Left renal cortex interstitium (tissue), 4 donors: ENCODE measurements at regions not wholly inside any gene's neighbourhood (a gene's known extent, or its start where the extent isn't known, plus 50 kb on each side); places are given as distances from the start of the nearest gene placed in this dataset.
"Not testable (repeated sequence)": the region's sequence is repeated elsewhere in the genome, so short reads cannot be mapped to it uniquely, and the experiment has no call there.

Source experiments
- DNase-seq, 4 donors: peaks; one replicate each; pipeline ENCODE4 v3.0.0-alpha.2; 2013; ENCODE audit warnings: low read depth in 4 of 4, low spot score in 2 of 4, missing footprints in 1 of 4

DNA sequence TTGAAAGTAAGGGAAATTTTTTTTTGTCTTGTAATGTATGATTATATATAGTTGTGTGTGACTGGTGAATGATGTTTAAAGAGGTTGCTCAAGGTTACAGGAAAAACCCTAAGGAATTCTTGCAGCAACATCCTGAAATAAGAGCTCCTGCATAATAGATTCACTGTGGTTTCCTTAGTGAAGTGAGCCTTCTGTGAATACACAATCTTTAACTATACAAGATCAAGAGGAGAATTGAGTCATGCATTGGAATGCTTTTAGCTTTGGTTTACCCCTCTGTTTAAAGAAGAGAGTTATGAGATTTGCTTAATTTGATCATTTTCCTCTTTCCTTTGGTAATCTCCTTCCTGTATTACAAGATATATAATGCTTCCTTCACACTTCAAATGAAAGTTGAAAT lies 141.6 kb upstream of the EYA4 start:
- DNase-seq, result no peak

GRCh38 chr6:133100865-133101264 lies 140.3 kb upstream of the EYA4 start:
- DNase-seq, result no peak

DNA sequence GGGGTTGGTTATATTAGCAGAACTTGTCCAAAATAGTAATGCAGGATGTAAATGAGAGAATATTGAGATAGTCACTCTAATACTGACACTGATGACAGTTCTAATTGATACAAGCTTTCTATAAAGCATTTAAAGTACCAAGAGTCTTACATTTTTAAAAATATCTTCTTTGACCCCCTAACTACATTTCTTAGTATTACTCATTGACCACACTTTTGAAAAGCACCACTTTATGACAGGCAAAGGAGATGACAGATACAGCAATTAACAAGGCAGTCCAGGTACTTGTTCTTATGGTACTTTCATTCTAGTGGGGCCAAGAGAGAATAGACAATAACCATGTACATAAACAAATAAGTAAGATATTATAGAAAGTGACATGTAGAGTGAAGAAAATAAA lies 139.4 kb upstream of the EYA4 start:
- DNase-seq, result no peak

DNA sequence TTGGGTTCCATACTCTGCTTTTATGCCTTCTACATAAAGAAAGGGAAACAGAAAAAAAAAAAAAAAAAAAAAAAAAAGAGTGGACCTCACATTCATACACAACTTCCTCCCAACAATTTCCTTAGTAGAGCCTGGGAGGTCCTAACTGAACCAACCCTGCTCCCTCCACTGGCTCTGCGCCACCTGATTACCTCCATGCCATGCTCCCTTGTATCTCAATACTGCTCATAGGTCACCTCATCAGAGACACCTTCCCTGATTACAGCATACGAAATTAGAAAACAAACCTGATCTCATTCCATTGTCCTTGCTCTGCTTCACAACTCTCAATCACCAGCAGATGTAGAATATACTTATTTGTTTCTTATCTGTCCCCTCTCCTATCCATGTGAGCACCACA lies 134.2 kb upstream of the EYA4 start:
- no peak for DNase-seq

GRCh38 chr6:133108419-133108818 lies 132.7 kb upstream of the EYA4 start:
- DNase-seq, result no peak

DNA sequence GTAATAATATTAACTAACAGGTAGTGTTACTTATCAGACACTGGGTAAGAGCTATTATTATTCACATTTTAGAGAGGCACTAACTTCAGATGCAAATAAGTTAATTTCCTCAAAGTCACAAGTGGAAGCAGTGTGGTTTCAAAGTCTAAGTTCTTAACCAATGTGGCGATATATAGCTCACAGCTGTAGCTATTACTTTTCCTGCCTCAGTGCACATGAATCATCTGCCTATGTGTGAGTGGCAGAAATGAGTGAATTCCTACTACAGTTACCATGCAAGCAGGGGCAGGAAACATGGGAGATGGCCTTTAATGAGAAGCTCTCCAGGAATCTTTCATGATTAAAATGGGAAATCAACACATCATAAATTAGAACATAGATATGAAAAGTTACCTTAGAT lies 126.2 kb upstream of the EYA4 start:
- DNase-seq, result no peak

- DNase-seq, result no peak
Observed at GRCh38 chr6:133115946-133116345, 125.2 kb upstream of the EYA4 start.

DNA sequence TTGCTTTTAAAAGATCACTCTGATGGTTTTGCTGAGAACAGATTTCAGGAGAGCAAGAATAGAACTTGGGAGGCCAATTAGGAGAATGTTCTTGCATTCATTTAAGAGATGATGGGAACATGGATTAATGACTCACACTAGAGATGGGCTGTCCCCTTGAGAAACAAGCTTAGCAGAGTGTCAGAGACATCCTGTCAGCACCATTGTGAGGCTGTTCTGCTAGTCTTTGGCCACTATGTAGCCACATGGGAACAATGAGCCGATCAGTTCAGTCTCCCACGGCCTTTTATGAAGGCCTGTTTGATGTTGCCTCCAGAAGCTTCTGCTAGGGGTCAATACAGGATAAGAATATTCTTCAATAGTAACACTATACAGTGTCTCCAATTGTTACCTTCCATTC lies 113.0 kb upstream of the EYA4 start:
- no peak for DNase-seq

DNA sequence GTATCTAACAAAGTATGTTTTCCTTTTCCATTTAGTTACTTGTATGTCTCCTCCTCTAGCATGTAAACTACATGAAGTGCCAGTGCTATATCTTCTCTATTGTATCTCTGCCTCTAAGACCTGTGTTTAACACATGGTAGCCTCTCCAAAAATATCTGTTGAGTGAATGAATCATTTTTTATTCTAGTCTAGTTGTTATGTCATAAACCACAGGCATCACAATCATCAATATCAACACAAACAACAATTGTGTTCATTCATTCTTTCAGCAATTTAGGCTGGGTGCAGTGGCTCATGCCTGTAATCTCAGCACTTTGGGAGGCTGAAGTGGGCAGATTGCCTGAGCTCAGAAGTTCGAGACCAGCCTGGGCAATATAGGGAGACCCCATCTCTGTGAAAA lies 111.6 kb upstream of the EYA4 start:
- no peak for DNase-seq

GRCh38 chr6:133130863-133131262 lies 110.3 kb upstream of the EYA4 start:
- no peak for DNase-seq

DNA sequence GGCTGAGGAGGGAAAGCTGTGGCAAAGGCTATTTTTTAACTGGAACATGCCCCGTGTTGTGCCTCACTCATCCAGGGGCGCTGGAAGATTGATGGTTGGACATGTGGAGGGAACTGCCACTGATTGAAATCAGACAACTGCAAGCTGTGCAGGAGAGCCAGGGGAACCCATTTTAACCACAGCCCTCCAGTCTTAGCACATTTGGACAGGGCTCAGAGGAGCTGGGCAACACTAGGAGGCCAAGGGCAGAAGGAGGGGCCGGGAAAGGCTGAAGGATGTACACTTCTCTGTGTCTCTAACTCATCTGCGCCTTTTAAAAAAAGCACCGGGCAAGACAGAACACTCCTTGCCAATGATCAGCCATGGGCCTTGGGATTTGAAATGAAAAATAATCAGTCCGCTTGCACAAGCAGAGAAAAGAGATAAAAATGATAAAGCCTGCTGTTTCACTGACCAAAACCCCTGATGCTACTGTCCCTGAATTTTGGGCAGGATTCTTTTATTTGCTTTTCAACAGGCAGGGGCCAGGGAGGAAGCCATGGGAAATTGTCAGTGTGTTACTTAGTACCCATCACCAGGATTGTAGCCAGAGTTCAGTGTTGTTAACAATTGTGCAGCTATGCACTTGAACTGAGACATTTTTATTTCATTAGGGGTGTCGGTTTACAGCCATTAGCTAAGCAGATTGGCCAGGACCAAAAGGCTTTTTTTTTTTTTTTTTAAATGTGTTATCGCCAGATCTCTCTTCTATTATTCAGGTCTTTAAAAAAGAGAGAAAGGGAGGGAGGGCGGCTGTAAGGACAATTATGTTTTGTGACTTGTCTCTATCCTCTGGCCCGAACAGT lies 109.3 kb upstream of the EYA4 start:
- DNase-seq, result no peak

DNA sequence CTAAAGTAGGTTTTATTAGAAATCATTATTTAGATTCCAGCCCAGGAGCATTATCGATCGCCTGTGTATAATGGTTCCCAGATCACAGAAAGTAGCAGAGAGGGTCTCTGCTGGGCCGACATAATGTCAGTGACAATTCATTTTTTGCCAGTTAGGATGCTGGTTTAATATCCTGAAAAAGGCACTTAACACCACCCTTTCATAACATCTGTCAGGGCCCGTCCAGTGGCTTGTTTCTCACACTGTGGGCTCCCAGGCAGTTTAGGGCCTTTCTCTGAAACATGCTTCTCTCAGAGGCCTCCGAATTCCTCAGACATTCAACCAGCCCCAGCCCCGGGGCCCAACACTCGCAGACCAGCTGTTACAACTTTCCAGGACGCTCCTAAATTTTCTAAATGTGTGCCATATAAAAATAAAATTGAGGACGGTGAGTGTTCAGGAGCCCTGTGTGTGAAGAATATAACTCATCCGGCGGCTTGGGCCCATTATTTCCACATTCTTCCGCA lies 108.6 kb upstream of the EYA4 start:
- no peak for DNase-seq

DNA sequence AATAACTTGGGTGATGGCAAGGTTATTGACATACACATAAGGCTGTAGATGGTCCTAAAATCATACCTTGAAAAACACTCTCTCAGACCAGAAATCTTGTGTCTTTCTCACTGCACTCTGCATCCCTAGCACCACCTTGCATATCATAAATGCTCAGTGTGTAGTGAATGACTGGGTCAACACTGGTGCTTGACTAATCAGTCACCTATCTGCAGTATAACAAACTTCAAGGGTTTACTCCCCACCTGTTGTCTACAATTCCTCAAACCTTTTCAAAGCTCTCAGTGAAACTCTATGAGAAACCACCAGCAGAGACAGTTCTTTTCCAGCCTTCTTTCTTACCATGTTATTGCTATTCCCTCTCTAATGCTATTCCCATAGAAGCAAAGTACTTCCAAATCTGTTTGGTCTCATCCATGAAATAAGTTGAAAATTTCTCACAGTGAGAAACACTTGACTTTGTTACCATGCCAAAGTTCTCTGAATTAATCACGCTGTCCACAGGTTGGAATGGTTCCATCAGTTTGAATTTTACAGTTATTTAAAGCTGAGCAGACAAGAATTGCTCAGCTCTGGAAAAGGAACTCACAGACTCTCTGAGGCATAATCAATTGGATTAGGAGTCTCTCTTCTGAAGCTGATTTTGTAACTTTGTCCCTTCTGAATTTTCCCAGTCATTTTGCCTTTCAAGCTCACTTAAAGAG lies 104.8 kb upstream of the EYA4 start:
- DNase-seq, result no peak

DNA sequence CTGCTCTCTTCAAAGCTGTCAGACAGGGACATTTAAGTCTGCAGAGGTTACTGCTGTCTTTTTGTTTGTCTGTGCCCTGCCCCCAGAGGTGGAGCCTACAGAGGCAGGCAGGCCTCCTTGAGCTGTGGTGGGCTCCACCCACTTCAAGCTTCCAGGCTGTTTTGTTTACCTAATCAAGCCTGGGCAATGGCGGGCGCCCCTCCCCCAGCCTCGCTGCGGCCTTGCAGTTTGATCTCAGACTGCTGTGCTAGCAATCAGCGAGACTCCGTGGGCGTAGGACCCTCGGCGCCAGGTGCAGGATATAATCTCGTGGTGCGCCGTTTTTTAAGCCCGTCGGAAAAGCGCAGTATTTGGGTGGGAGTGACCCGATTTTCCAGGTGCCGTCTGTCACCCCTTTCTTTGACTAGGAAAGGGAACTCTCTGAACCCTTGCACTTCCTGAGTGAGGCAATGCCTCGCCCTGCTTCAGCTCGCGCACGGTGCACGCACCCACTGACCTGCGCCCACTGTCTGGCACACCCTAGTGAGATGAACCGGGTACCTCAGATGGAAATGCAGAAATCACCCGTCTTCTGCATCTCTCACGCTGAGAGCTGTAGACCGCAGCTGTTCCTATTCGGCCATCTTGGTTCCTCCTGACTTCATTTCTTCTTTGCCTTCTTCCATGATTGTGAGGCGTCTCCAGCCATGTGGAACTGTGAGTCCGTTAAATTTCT lies 93.5 kb upstream of the EYA4 start:
- not testable (repeated sequence) for DNase-seq

DNA sequence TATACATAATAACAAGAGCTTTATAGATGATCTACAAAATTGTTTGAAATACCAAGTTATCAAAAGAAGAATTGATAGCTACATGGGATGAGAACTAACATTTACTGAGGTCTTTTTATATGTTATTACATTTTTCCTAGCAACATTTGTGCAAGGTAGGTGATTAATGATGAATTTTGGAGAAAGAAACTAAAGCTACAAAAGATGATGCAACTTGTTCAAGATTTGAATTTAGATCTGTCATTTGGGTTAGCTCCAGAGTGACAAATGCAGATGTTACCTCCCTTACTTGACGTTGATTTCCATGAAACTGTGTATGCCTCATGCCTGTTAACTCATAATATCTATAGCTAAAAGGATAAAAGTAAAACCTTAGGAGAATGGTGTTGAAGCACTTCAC lies 84.5 kb upstream of the EYA4 start:
- no peak for DNase-seq

DNA sequence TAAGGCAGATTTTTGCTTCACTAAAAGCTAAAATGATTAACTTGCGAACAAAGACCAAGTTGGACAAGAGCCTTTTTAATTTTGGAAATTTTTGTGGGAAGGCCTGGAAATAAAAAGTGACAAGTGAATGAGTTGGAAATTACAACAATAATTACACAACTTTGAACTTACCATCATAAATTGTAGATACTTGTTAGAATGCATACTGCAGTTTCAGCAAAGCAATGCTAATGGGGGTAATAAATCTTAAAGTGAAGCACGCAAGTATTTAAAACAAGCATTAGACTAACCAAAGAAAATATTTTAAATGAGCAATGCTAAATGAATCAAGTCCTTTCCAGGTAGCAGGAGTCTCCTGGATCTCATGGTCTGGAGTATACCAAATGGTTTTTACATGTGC lies 83.2 kb upstream of the EYA4 start:
- DNase-seq, result peak; percentile 38 to 50 (median 42)

DNA sequence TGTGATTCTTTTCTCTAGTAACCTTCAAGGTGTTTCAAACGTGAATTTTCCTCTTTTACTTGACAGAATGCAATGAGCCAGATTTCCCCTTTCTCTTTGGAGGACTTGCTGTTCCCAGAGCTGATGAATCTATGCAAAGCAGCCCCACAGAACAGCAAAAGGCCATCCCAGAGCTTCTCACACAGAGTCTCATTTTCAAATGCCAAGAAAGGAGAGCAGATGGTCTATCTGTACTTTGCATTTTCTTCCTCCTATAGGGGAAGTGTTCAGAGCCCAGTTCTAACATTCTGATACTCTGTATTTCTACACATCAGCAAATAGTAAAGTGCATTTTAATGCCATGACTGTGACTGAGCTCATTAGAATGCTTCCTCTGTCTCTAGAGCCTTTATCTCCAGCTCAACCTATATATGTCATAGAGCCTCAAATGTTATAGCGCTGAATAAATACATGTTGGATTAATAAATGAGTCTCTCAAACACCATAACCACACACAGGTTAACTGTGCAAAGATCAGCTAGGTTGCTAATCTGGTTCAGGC lies 81.8 kb upstream of the EYA4 start:
- no peak for DNase-seq

DNA sequence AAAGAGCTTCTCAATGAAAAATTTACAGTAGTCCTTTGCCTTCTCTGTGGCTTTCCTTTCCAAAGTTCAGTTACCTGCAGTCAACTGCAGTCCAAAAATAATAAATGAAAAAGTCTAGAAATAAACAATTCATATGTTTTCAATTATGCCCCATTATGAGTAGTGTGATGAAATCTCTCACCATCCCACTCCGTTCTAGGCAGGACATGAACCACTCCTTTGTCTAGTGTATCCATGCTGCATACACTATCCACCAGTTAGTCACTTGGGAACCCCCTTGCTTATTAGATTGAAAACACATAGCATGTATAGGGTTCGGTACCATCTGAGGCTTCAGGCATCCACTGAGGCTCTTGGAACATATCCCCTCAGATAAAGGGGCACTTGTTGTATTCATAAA lies 80.6 kb upstream of the EYA4 start:
- no peak for DNase-seq

DNA sequence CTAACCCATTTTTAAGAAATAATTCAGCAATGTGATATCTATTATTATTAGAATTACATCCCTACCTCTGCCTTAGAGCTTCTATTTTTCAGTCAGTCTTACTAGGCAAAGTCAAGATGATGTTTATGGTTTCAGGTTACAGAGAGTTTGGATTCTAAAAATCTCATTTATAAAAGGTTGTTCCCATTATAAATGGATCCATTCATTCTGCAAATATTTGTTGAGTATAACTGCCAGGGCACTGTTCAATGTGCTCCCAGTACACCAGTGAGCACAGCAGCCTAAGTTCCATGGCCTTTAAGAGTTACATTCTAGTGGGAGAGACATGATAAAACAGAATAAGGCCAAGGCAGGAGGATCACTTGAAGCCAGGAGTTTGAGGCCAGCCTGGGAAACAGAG lies 75.9 kb upstream of the EYA4 start:
- no peak for DNase-seq

- DNase-seq, result no peak
Observed at GRCh38 chr6:133166766-133167165, 74.4 kb upstream of the EYA4 start.

- DNase-seq, result no peak
Observed at GRCh38 chr6:133169901-133170300, 71.3 kb upstream of the EYA4 start.
